ENCODE measurements at regions not wholly inside any gene's neighbourhood (a gene's known extent, or its start where the extent isn't known, plus 50 kb on each side); places are given as distances from the start of the nearest gene placed in this dataset.

GRCh38 chr19:13622766-13623715 lies 116.8 kb upstream of the CACNA1A start:
- DNase-seq (no peak), ATAC-seq (no peak)
- H3K36me3 Mint-ChIP-seq (ENCODE audit: low read depth): no peaks in the 10 kb centered on the region
- no peak overlapping the region for H3K27ac Mint-ChIP-seq
- POLR2A ChIA-PET: interaction anchor here (0.7 kb wide), 1 partner anchor 458 kb away, joined by 3 read pairs; no protein-coding TSS in a partner anchor
- H3K4me3 Mint-ChIP-seq: no peak overlapping the region
- CTCF ChIA-PET: no interaction called here
- peaks cover 2% of the 10 kb centered on the region for H3K4me1 Mint-ChIP-seq
- no peaks in the 10 kb centered on the region for H3K9me3 Mint-ChIP-seq (ENCODE audit: low read depth)
- intact Hi-C loops (cut with DNase I, micrococcal nuclease): loop anchor here in 1 of 2 experiments (10.0 kb wide), 1 partner anchor 102 kb away; no protein-coding TSS in a partner anchor
- peaks cover 38% of the 10 kb centered on the region for H3K27me3 Mint-ChIP-seq

DNA sequence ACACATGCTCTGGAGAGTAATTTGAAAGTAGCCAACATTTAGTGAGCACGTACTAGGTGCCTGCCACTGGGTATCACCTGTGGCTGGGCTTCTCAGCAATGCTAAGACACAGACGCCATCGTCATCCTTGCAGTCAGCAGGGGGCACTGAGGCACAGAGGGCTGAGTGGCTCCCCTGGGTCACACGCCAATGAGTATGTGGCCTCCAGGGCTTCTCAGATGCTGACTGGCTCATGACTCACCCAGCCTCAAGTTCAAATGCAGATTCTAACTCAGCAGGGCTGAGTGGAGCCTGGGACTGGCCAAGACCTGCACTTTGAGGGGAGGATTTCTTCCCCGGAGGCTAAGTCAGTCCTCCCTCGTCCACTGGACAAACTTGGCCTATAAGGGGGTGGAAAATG lies 115.1 kb upstream of the CACNA1A start:
- ATAC-seq (peak; percentile 99), DNase-seq (peak; percentile 76)
- CTCF ChIA-PET: no interaction called here
- no peak overlapping the region for H3K27ac Mint-ChIP-seq
- no peaks in the 10 kb centered on the region for H3K36me3 Mint-ChIP-seq (ENCODE audit: low read depth)
- H3K9me3 Mint-ChIP-seq (ENCODE audit: low read depth): no peaks in the 10 kb centered on the region
- POLR2A ChIA-PET: no interaction called here
- H3K4me3 Mint-ChIP-seq: no peak overlapping the region
- H3K27me3 Mint-ChIP-seq: peaks cover 39% of the 10 kb centered on the region
- peaks cover 2% of the 10 kb centered on the region for H3K4me1 Mint-ChIP-seq
- intact Hi-C loops (cut with DNase I, micrococcal nuclease): loop anchor here (1.0 to 10.0 kb wide), 2 partner anchors 103 to 241 kb away; no protein-coding TSS in a partner anchor

DNA sequence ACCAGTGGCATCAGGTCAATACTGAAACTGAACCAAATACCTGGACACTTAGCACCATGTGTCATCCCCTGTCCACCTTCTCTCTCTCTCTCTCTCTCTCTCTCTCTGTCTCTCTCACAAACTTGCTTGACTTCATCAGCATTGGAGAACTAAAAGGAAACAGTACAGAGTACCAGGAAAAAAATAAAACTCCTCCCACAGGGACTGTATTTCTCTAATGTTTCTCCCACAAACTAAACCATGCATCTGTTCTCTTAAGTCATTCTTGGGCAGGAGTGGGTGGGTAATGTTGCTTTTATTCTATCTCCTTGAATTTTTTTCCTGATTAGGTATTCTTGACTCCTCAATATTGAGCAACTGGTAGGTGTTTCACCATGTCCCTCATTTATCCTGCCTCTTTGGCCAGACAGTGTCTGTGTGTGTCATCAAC lies 112.9 kb upstream of the CACNA1A start:
- intact Hi-C loops (cut with DNase I, micrococcal nuclease): no loop called here
- H3K27ac Mint-ChIP-seq: no peak overlapping the region
- H3K36me3 Mint-ChIP-seq (ENCODE audit: low read depth): no peaks in the 10 kb centered on the region
- H3K4me3 Mint-ChIP-seq: no peak overlapping the region
- H3K4me1 Mint-ChIP-seq: peaks cover 2% of the 10 kb centered on the region
- H3K9me3 Mint-ChIP-seq (ENCODE audit: low read depth): no peaks in the 10 kb centered on the region
- ChIA-PET CTCF (interaction anchor here (0.6 kb wide), 1 partner anchor 35 kb away, joined by 4 read pairs; no protein-coding TSS in a partner anchor), POLR2A (no interaction called here)
- H3K27me3 Mint-ChIP-seq: peaks cover 32% of the 10 kb centered on the region
- ATAC-seq (no peak), DNase-seq (no peak)

GRCh38 chr19:13615890-13616289 lies 109.6 kb upstream of the CACNA1A start:
- Mint-ChIP-seq H3K9me3 (ENCODE audit: low read depth) (no peaks in the 10 kb centered on the region), H3K36me3 (ENCODE audit: low read depth) (no peaks in the 10 kb centered on the region), H3K27ac (no peak overlapping the region), H3K4me3 (no peak overlapping the region), H3K4me1 (no peaks in the 10 kb centered on the region), H3K27me3 (peaks cover 17% of the 10 kb centered on the region)
- ChIA-PET POLR2A (interaction anchor here (0.6 kb wide), 1 partner anchor 217 kb away, joined by 3 read pairs; no protein-coding TSS in a partner anchor), CTCF (interaction anchor here (0.9 kb wide), 1 partner anchor 116 kb away, joined by 4 read pairs; no protein-coding TSS in a partner anchor)
- intact Hi-C loops (cut with DNase I, micrococcal nuclease): no loop called here
- ATAC-seq: no peak
- no peak for DNase-seq

DNA sequence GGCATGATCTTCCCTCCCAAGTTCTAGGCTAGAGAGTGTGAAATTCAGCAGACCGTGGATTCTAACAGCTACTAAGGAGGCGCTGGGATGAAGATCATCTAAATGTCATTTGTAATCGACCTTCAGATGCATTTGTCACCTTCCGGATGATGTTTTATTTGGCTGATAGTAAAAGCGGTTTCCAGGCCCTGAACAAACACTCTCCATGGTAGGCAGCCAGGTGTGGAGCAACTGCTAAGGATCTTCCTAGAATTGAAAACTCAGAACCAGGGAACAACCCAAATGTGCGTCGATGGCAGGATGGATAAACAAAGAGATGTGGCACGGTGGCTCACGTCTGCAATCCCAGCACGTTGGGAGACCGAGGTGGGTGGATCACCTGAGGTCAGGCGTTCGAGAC lies 107.2 kb upstream of the CACNA1A start:
- no peak for DNase-seq
- Mint-ChIP-seq H3K4me1 (peaks cover 6% of the 10 kb centered on the region), H3K36me3 (ENCODE audit: low read depth) (no peaks in the 10 kb centered on the region), H3K9me3 (ENCODE audit: low read depth) (no peaks in the 10 kb centered on the region), H3K27me3 (peaks cover 14% of the 10 kb centered on the region), H3K27ac (no peak overlapping the region), H3K4me3 (no peak overlapping the region)
- ATAC-seq: no peak
- POLR2A ChIA-PET: no interaction called here
- intact Hi-C loops (cut with DNase I, micrococcal nuclease): no loop called here
- CTCF ChIA-PET: interaction anchor here (0.7 to 1.4 kb wide), 2 partner anchors 23 to 266 kb away, joined by 3 read pairs; no protein-coding TSS in a partner anchor

GRCh38 chr19:13611596-13611995 lies 105.3 kb upstream of the CACNA1A start:
- Mint-ChIP-seq H3K4me3 (no peak overlapping the region), H3K9me3 (ENCODE audit: low read depth) (no peaks in the 10 kb centered on the region), H3K36me3 (ENCODE audit: low read depth) (no peaks in the 10 kb centered on the region), H3K27me3 (peaks cover 10% of the 10 kb centered on the region), H3K4me1 (peaks cover 6% of the 10 kb centered on the region), H3K27ac (no peak overlapping the region)
- ATAC-seq: no peak
- ChIA-PET CTCF (no interaction called here), POLR2A (no interaction called here)
- DNase-seq: no peak
- intact Hi-C loops (cut with DNase I, micrococcal nuclease): no loop called here

DNA sequence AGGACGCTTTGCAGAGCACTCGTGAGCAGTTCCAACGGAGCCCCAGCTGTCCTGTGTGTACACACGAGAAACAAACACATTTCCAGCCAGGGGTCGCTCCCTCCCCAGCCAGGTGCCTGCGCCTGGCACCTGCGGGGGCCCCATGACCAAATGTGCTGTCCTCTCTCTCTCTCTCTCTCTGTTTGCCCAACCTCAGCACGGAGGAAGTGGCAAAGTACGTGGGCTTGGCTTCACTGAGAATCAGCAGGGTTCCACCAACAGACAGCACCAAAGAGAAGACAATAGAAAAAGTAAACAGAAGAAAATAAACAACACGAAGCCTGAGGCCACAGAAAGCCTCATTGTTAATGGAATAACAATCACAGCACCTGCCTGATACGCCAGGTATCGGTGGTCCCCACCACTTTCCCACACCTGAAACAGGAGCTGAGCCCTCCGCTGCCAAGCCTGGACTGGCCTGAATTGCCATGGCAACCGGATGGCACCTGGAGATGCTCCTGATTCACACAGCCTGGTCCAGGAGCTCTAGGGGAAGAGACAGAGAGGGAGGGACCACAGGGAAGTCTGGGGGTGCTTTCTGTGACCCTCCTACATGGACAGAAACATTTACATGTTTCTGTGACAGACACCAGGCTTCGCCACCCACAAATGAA lies 103.9 kb upstream of the CACNA1A start:
- CTCF ChIA-PET: no interaction called here
- Mint-ChIP-seq H3K36me3 (ENCODE audit: low read depth) (no peaks in the 10 kb centered on the region), H3K4me3 (no peak overlapping the region), H3K27me3 (peaks cover 6% of the 10 kb centered on the region), H3K27ac (no peak overlapping the region), H3K4me1 (peaks cover 6% of the 10 kb centered on the region), H3K9me3 (ENCODE audit: low read depth) (no peaks in the 10 kb centered on the region)
- peak; percentile 37 for DNase-seq
- intact Hi-C loops (cut with DNase I, micrococcal nuclease): no loop called here
- ATAC-seq: no peak
- POLR2A ChIA-PET: no interaction called here

GRCh38 chr19:13606156-13606555 lies 99.9 kb upstream of the CACNA1A start:
- ChIA-PET CTCF (interaction anchor here (0.6 to 1.5 kb wide), 2 partner anchors 256 to 328 kb away, joined by 3 to 7 read pairs; no protein-coding TSS in a partner anchor), POLR2A (no interaction called here)

DNA sequence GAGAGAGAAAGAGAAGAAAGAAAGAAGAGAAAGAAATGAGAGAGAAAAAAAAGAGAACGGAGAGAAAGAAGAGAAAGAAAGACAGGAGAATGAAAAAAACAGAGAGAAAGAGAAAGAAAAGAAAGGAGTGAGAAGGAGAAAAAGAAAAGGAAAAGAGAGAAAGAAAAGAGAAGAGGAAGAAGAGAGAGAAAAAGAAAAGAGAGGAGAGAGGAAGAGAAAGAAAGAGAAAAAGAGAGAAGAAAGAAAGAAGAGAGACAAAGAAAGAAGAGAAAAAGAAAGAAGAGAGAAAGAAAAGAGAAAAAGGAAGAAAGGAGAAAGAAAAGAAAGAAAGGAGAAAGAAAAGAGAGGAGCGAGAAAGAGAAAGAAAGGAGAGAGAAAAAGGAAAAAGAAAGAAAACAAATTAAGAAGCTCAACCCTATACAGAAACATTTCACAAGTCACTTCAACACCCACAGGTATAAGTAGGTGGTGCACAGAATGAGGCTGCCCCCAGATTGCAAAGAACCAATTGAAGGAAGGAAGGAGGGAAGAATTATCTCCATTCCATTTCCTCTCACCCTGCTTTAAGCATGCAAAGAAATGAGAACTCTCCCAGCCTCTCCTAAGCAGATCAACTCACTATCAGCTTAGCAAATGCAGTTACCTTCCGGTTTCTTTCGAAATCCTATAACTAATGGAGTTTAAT lies 98.8 kb upstream of the CACNA1A start:
- Mint-ChIP-seq H3K4me1 (peaks cover 3% of the 10 kb centered on the region), H3K4me3 (no peak overlapping the region), H3K27me3 (peaks cover 2% of the 10 kb centered on the region), H3K36me3 (ENCODE audit: low read depth) (no peaks in the 10 kb centered on the region), H3K27ac (no peak overlapping the region), H3K9me3 (ENCODE audit: low read depth) (no peaks in the 10 kb centered on the region)
- ChIA-PET CTCF (interaction anchor here (1.5 kb wide), 1 partner anchor 327 kb away, joined by 7 read pairs; no protein-coding TSS in a partner anchor), POLR2A (no interaction called here)
- ATAC-seq (no peak), DNase-seq (no peak)
- intact Hi-C loops (cut with DNase I, micrococcal nuclease): no loop called here

More at GRCh38 chr19:13606156-13606555, 99.9 kb upstream of the CACNA1A start:
- Mint-ChIP-seq H3K4me1 (peaks cover 6% of the 10 kb centered on the region), H3K4me3 (no peak overlapping the region), H3K27me3 (peaks cover 2% of the 10 kb centered on the region), H3K9me3 (ENCODE audit: low read depth) (no peaks in the 10 kb centered on the region), H3K36me3 (ENCODE audit: low read depth) (no peaks in the 10 kb centered on the region), H3K27ac (no peak overlapping the region)
- intact Hi-C loops (cut with DNase I, micrococcal nuclease): no loop called here
- ATAC-seq: no peak
- DNase-seq: no peak

DNA sequence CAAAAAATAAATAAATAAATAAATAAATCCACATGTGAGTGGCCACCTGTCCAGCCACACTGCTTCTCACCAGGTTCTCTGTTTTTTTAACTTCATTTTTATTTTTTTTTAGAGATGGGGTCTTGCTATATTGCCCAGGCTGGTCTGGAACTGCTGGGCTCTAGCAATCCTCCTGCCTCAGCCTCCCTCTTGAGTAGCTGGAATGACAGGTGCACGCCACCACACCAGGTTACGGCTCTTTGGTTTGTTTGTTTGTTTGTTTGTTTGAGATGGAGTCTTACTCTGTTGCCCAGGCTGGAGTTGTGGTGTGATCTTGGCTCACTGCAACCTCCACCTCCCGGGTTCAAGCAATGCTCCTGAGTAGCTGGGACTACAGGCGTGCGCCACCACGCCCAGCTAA lies 94.5 kb upstream of the CACNA1A start:
- H3K36me3 Mint-ChIP-seq (ENCODE audit: low read depth): no peaks in the 10 kb centered on the region
- intact Hi-C loops (cut with DNase I, micrococcal nuclease): no loop called here
- ATAC-seq (no peak), DNase-seq (no peak)
- POLR2A ChIA-PET: no interaction called here
- H3K27me3 Mint-ChIP-seq: peaks cover 7% of the 10 kb centered on the region
- H3K9me3 Mint-ChIP-seq (ENCODE audit: low read depth): no peaks in the 10 kb centered on the region
- no peak overlapping the region for H3K27ac Mint-ChIP-seq
- CTCF ChIA-PET: interaction anchor here (1.3 kb wide), 1 partner anchor 262 kb away, joined by 3 read pairs; no protein-coding TSS in a partner anchor
- no peak overlapping the region for H3K4me3 Mint-ChIP-seq
- H3K4me1 Mint-ChIP-seq: no peaks in the 10 kb centered on the region

GRCh38 chr19:13600091-13600490 lies 93.8 kb upstream of the CACNA1A start:
- CTCF ChIA-PET: no interaction called here
- Mint-ChIP-seq H3K27ac (no peak overlapping the region), H3K4me3 (no peak overlapping the region), H3K4me1 (no peaks in the 10 kb centered on the region), H3K36me3 (ENCODE audit: low read depth) (no peaks in the 10 kb centered on the region), H3K9me3 (ENCODE audit: low read depth) (no peaks in the 10 kb centered on the region), H3K27me3 (peaks cover 7% of the 10 kb centered on the region)
- no peak for ATAC-seq
- intact Hi-C loops (cut with DNase I, micrococcal nuclease): no loop called here
- POLR2A ChIA-PET: no interaction called here
- no peak for DNase-seq
